Endothelial cell of umbilical vein (primary cell): ENCODE measurements at regions not wholly inside any gene's neighbourhood (a gene's known extent, or its start where the extent isn't known, plus 50 kb on each side); places are given as distances from the start of the nearest gene placed in this dataset.

Experiments
- BruUV-seq: library from RNA; stranded (reverse); fragments of 400-500 nt; replicated peaks from 2 replicates; lab custom pipeline; 2021; lab: Mats Ljungman, UMichigan
- CTCF ChIA-PET: fragments of 300-600, 350-600 bp; sonication (Branson Sonifier 250); formaldehyde crosslinking; loops from one replicate; lab custom pipeline; 2021; ENCODE audit warnings: antibody characterized with exemption, inconsistent platforms; lab: Charles Lee
- POLR2A ChIA-PET: fragments of 300-600, 350-600 bp; sonication (Branson Sonifier 250); formaldehyde crosslinking; loops from one replicate; lab custom pipeline; 2021; ENCODE audit warnings: antibody characterized with exemption, inconsistent platforms; lab: Charles Lee
- DNase-seq: peaks from one replicate; pipeline ENCODE4 v3.0.0-alpha.2; 2011; ENCODE audit warnings: low read depth, low spot score
- FAIRE-seq: peaks from 2 replicates; lab custom pipeline; 2011; peaks lifted over from hg19 to GRCh38; lab: Jason Lieb, UNC
- H2AFZ ChIP-seq: 2 replicates; pipeline ENCODE4 v1.6.0; 2012; ENCODE audit warnings: low read depth, low read length, control low read depth, inconsistent platforms
- H3K27ac ChIP-seq: 2 replicates; pipeline ENCODE4 v1.5.1; 2011; ENCODE audit warnings: low read depth, mild to moderate bottlenecking, control low read depth, low read length, moderate library complexity; ENCODE audit not compliant: insufficient read depth
- H3K27me3 ChIP-seq, 2 experiments: 2 replicates each; pipeline versions ENCODE4 v1.6.0 to v1.6.1; 2011; ENCODE audit warnings: low read length in 2 of 2, mixed read lengths in 1 of 2; ENCODE audit not compliant: control insufficient read depth in 2 of 2, insufficient read depth in 2 of 2
- H3K36me3 ChIP-seq, 2 experiments: 2 replicates in 1 of 2; 3 replicates in 1 of 2; pipeline ENCODE4 v1.5.1; 2011; ENCODE audit warnings: low read length in 2 of 2, mild to moderate bottlenecking in 1 of 2, moderate library complexity in 1 of 2; ENCODE audit not compliant: control insufficient read depth in 2 of 2, insufficient read depth in 2 of 2; ENCODE audit errors: extremely low read depth in 1 of 2
- H3K4me1 ChIP-seq: 3 replicates; pipeline ENCODE4 v1.5.1; 2011; ENCODE audit warnings: mild to moderate bottlenecking, low read length; ENCODE audit not compliant: control insufficient read depth, insufficient read depth; ENCODE audit errors: extremely low read depth
- H3K4me2 ChIP-seq: 2 replicates; pipeline ENCODE4 v1.6.1; 2011; ENCODE audit warnings: low read length, control low read depth, mixed read lengths; ENCODE audit not compliant: insufficient read depth
- H3K4me3 ChIP-seq, 3 experiments: fragments of 200-600 bp in 1 of 3; sonication (generic), shearing (Covaris generic) in 1 of 3; replicated peaks in 1 of 3; 2 replicates each; pipeline ENCODE4 v1.5.1; 2011 to 2016; ENCODE audit warnings: control low read depth in 3 of 3, low read length in 3 of 3, mild to moderate bottlenecking in 2 of 3, inconsistent platforms in 1 of 3, low read depth in 1 of 3, moderate library complexity in 1 of 3; ENCODE audit not compliant: insufficient read depth in 1 of 3
- H3K79me2 ChIP-seq: 2 replicates; pipeline ENCODE4 v1.6.0; 2012; ENCODE audit warnings: low read length, inconsistent platforms; ENCODE audit not compliant: control insufficient read depth, insufficient read depth
- H3K9ac ChIP-seq: replicated peaks from 2 replicates; pipeline ENCODE3; 2011; ENCODE audit warnings: low read length, control low read depth; ENCODE audit not compliant: insufficient read depth; ENCODE audit errors: extremely low read depth
- H3K9me1 ChIP-seq: replicated peaks from 3 replicates; pipeline ENCODE4 v1.6.0; 2011; ENCODE audit warnings: mild to moderate bottlenecking, low read length; ENCODE audit not compliant: control insufficient read depth, insufficient read depth; ENCODE audit errors: extremely low read depth
- H3K9me3 ChIP-seq: replicated peaks from 2 replicates; pipeline ENCODE4 v1.5.1; 2012; ENCODE audit warnings: low read length, inconsistent platforms; ENCODE audit not compliant: control insufficient read depth, insufficient read depth
- H4K20me1 ChIP-seq: replicated peaks from 2 replicates; pipeline ENCODE3; 2011; ENCODE audit warnings: mild to moderate bottlenecking, low read length; ENCODE audit not compliant: control insufficient read depth, insufficient read depth; ENCODE audit errors: extremely low read depth
- EZH2 ChIP-seq: IDR thresholded peaks from 2 replicates; pipeline ENCODE4 v1.6.1; 2012; ENCODE audit warnings: borderline replicate concordance, low read depth, mild to moderate bottlenecking, moderate library complexity, low read length, inconsistent platforms; ENCODE audit not compliant: severe bottlenecking
- FOS ChIP-seq: IDR thresholded peaks from 2 replicates; pipeline ENCODE4 v1.6.1; 2011; ENCODE audit warnings: mild to moderate bottlenecking, low read length, moderate library complexity, borderline replicate concordance; ENCODE audit not compliant: insufficient read depth
- GATA2 ChIP-seq: IDR thresholded peaks from 2 replicates; pipeline ENCODE4 v1.7.0; 2011; ENCODE audit warnings: low read depth, mild to moderate bottlenecking, moderate library complexity, mixed read lengths, low read length; ENCODE audit not compliant: insufficient read length, insufficient read depth
- JUN ChIP-seq: IDR thresholded peaks from 2 replicates; pipeline ENCODE4 v1.6.1; 2011; ENCODE audit warnings: borderline replicate concordance, low read depth; ENCODE audit not compliant: insufficient read length, insufficient read depth
- MYC ChIP-seq: IDR thresholded peaks from one replicate; pipeline ENCODE4 v1.6.1; 2011; ENCODE audit warnings: mild to moderate bottlenecking, low read depth, low read length
- POLR2A ChIP-seq: IDR thresholded peaks from 2 replicates; pipeline ENCODE4 v1.6.1; 2012; ENCODE audit warnings: low read depth, mild to moderate bottlenecking, control low read depth, low read length
- POLR2AphosphoS5 ChIP-seq: IDR thresholded peaks from 2 replicates; pipeline ENCODE4 v1.6.1; 2012; ENCODE audit warnings: low read depth, mild to moderate bottlenecking, control low read depth, low read length, moderate library complexity; ENCODE audit not compliant: insufficient read depth
- dilution Hi-C: fragments of 300-500 bp; cut with MboI; formaldehyde crosslinking; loops from one replicate; pipeline ENCODE4 v1.15.0; 2019; ENCODE audit warnings: low sequenced_read_pairs; ENCODE audit not compliant: extremely low pct_ligation_motif_present
- intact Hi-C: fragments of 100-400 bp; cut with micrococcal nuclease; formaldehyde crosslinking; loops from one replicate; pipeline ENCODE4 v1.10.0; 2022
- TF ChIP-seq, protein P1 (sequence below), 2 donors: IDR thresholded peaks; 1 replicate in 1 of 2; 2 replicates in 1 of 2; pipeline ENCODE4 v1.5.1; 2011; ENCODE audit warnings: low read length in 2 of 2, mild to moderate bottlenecking in 2 of 2, moderate library complexity in 2 of 2, control low read depth in 1 of 2, inconsistent platforms in 1 of 2, low read depth in 1 of 2; ENCODE audit not compliant: insufficient read depth in 1 of 2; ENCODE audit errors: extremely low read depth in 1 of 2
- TF ChIP-seq, protein P2 (sequence below): IDR thresholded peaks from 2 replicates; pipeline ENCODE4 v1.6.1; 2011; ENCODE audit not compliant: insufficient read depth, insufficient read length

DNA sequence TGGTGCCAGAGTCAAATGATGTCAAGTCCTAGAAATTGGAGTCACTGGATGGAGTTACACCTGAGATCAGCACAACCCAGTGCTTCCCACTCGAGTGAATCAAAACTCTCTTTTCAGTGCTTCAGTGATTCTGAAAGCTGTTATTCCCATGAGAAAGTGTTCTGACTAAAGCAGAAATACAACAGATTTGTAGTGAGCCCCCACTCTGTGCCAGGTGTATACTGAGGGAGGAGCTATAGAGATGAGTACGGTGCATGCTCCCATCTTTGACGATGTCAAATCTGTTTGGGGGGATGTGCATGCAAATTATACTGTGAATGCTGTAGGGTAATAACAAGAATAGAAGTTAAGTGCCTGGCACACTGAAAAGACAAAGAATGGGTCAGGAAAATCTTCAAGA lies 330.2 kb downstream of the HS3ST1 start:
- dilution Hi-C loops = no loop called here
- DNase-seq = no peak
- BruUV-seq = no TSS peak
- ChIA-PET POLR2A (no interaction called here), CTCF (no interaction called here)
- H3K36me3 ChIP-seq = no peaks in the 10 kb centered on the region
- intact Hi-C loops = no loop called here
- H3K9ac ChIP-seq = no peak overlapping the region
- no peaks in the 10 kb centered on the region for H4K20me1 ChIP-seq
- no peak overlapping the region for H3K4me2 ChIP-seq
- H3K4me1 ChIP-seq = no peaks in the 10 kb centered on the region
- no peak for FAIRE-seq
- H3K9me1 ChIP-seq = no peaks in the 10 kb centered on the region
- H3K79me2 ChIP-seq = no peaks in the 10 kb centered on the region
- H3K4me3 ChIP-seq = no peak overlapping the region
- no peak overlapping the region for H3K27ac ChIP-seq
- no peak overlapping the region for H2AFZ ChIP-seq
- TF ChIP-seq POLR2AphosphoS5 (no peak), EZH2 (no peak), POLR2A (no peak), JUN (no peak), MYC (no peak), FOS (no peak), GATA2 (no peak)
- TF ChIP-seq, protein P1, sequence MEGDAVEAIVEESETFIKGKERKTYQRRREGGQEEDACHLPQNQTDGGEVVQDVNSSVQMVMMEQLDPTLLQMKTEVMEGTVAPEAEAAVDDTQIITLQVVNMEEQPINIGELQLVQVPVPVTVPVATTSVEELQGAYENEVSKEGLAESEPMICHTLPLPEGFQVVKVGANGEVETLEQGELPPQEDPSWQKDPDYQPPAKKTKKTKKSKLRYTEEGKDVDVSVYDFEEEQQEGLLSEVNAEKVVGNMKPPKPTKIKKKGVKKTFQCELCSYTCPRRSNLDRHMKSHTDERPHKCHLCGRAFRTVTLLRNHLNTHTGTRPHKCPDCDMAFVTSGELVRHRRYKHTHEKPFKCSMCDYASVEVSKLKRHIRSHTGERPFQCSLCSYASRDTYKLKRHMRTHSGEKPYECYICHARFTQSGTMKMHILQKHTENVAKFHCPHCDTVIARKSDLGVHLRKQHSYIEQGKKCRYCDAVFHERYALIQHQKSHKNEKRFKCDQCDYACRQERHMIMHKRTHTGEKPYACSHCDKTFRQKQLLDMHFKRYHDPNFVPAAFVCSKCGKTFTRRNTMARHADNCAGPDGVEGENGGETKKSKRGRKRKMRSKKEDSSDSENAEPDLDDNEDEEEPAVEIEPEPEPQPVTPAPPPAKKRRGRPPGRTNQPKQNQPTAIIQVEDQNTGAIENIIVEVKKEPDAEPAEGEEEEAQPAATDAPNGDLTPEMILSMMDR (IDR thresholded peaks at IDR 0.05; ENCODE audit: extremely low read depth in 1 of 2, insufficient read depth in 1 of 2, low read depth in 1 of 2, low read length in 2 of 2) = no peak
- TF ChIP-seq, protein P2, sequence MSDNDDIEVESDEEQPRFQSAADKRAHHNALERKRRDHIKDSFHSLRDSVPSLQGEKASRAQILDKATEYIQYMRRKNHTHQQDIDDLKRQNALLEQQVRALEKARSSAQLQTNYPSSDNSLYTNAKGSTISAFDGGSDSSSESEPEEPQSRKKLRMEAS = no peak
- H3K27me3 ChIP-seq = no peaks in the 10 kb centered on the region
- no peaks in the 10 kb centered on the region for H3K9me3 ChIP-seq
